Erythroblast (primary cell): ENCODE measurements at regions not wholly inside any gene's neighbourhood (a gene's known extent, or its start where the extent isn't known, plus 50 kb on each side); places are given as distances from the start of the nearest gene placed in this dataset.

Experiments used
- GATA1 ChIP-seq: IDR thresholded peaks from 2 replicates; pipeline ENCODE4 v1.6.1; 2011; ENCODE audit warnings: low read depth, mild to moderate bottlenecking, control low read depth, low read length, moderate library complexity
- POLR2A ChIP-seq: IDR thresholded peaks from 2 replicates; pipeline ENCODE4 v1.6.1; 2011; ENCODE audit warnings: mild to moderate bottlenecking, low read length

- TF ChIP-seq POLR2A (no peak), GATA1 (no peak)
Measured at GRCh38 chr4:66829310-66829709, 716.0 kb downstream of the CENPC start.
